Uterus (tissue), 3 donors: ENCODE measurements at regions not wholly inside any gene's neighbourhood (a gene's known extent, or its start where the extent isn't known, plus 50 kb on each side); places are given as distances from the start of the nearest gene placed in this dataset.

Experiments
- DNase-seq, 2 donors: peaks; one replicate each; pipeline ENCODE4 v3.0.0-alpha.2; 2019 to 2020
- H3K27ac ChIP-seq, 2 donors: fragments of 200-600 bp; sonication (generic); 1 replicate in 1 of 2; 2 replicates in 1 of 2; pipeline ENCODE4 v1.5.1; 2016 to 2018
- H3K27me3 ChIP-seq, 2 donors: fragments of 200-600 bp; sonication (generic); one replicate each; pipeline ENCODE4 v1.5.1; 2018 to 2019; ENCODE audit warnings: control low read depth in 1 of 2
- H3K36me3 ChIP-seq, 2 donors: fragments of 200-600 bp; sonication (generic); one replicate each; pipeline ENCODE4 v1.5.1; 2019; ENCODE audit warnings: control low read depth in 1 of 2
- H3K4me1 ChIP-seq, 2 donors: fragments of 200-600 bp; sonication (generic); one replicate each; pipeline ENCODE4 v1.5.1; 2018 to 2019; ENCODE audit warnings: control low read depth in 1 of 2
- H3K4me3 ChIP-seq, 2 donors: fragments of 200-600 bp; sonication (generic); 1 replicate in 1 of 2; 2 replicates in 1 of 2; pipeline ENCODE4 v1.5.1; 2018 to 2019; ENCODE audit warnings: mild to moderate bottlenecking in 1 of 2
- H3K9me3 ChIP-seq, 2 donors: fragments of 200-600 bp; sonication (generic); one replicate each; pipeline ENCODE4 v1.5.1; 2019; ENCODE audit warnings: control low read depth in 1 of 2
- POLR2A ChIP-seq, 2 donors: fragments of 450-650 bp; IDR thresholded peaks; one replicate each; pipeline ENCODE4 v1.6.1; 2016; ENCODE audit warnings: antibody characterized with exemption in 2 of 2, mild to moderate bottlenecking in 1 of 2, moderate library complexity in 1 of 2
- intact Hi-C: fragments of 100-400 bp; cut with DNase I; formaldehyde crosslinking; loops from one replicate; pipeline ENCODE4 v1.15.1; 2023; ENCODE audit warnings: low total_unique reads
- TF ChIP-seq, protein P1 (sequence below), 4 experiments: fragments of 200-600 bp in 2 of 4; fragments of 450-650 bp in 2 of 4; sonication (generic) in 2 of 4; IDR thresholded peaks; one replicate each; pipeline ENCODE4 v1.5.1; 2016 to 2019; ENCODE audit warnings: antibody characterized with exemption in 4 of 4, mild to moderate bottlenecking in 2 of 4, moderate library complexity in 1 of 4
- donor health status: DM: yes; HTN: yes; CAD: no.

GRCh38 chr22:49666146-49666809 lies 161.4 kb downstream of the BRD1 start:
- Histone ChIP-seq H3K27ac (peak overlapping the region in 1 of 2 donors; percentile 35), H3K27me3 (peaks cover 0 to 5% of the 10 kb centered on the region in 2 donors), H3K36me3 (no peaks in the 10 kb centered on the region), H3K9me3 (no peaks in the 10 kb centered on the region), H3K4me1 (no peaks in the 10 kb centered on the region), H3K4me3 (no peak overlapping the region)
- DNase-seq, result no peak
- intact Hi-C loops, result no loop called here
- TF ChIP-seq POLR2A (IDR thresholded peaks at IDR 0.05), result no peak

DNA sequence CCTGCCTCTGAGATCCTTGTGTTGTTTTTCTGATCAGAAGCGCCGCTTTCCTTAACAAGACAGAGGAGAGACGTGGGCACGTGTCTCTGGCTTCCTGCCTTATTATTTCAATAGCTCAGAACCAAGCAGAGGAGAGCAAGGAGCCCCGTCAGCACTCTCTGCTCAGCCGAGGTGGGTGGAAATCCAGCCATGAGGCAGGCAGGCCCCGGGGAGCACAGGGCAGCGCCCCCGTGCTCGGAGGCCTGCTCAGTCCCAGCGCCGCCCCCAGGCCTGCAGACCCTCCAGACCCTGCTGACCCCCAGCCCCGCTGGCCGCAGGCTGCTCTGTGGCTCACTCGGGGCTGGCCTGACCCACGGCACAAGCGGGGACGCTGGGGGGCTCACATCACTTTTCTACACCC lies 162.8 kb downstream of the BRD1 start:
- DNase-seq, result no peak
- TF ChIP-seq POLR2A (IDR thresholded peaks at IDR 0.05), result no peak
- TF ChIP-seq, protein P1, sequence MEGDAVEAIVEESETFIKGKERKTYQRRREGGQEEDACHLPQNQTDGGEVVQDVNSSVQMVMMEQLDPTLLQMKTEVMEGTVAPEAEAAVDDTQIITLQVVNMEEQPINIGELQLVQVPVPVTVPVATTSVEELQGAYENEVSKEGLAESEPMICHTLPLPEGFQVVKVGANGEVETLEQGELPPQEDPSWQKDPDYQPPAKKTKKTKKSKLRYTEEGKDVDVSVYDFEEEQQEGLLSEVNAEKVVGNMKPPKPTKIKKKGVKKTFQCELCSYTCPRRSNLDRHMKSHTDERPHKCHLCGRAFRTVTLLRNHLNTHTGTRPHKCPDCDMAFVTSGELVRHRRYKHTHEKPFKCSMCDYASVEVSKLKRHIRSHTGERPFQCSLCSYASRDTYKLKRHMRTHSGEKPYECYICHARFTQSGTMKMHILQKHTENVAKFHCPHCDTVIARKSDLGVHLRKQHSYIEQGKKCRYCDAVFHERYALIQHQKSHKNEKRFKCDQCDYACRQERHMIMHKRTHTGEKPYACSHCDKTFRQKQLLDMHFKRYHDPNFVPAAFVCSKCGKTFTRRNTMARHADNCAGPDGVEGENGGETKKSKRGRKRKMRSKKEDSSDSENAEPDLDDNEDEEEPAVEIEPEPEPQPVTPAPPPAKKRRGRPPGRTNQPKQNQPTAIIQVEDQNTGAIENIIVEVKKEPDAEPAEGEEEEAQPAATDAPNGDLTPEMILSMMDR (IDR thresholded peaks at IDR 0.05), result no peak
- intact Hi-C loops, result no loop called here
- Histone ChIP-seq H3K9me3 (no peaks in the 10 kb centered on the region), H3K27me3 (no peaks in the 10 kb centered on the region), H3K4me1 (no peaks in the 10 kb centered on the region), H3K27ac (no peak overlapping the region), H3K4me3 (no peak overlapping the region), H3K36me3 (no peaks in the 10 kb centered on the region)

- DNase-seq, result peak in 1 of 2 donors; percentile 12
- H3K36me3 ChIP-seq, result no peaks in the 10 kb centered on the region
- no peak overlapping the region for H3K4me3 ChIP-seq
- TF ChIP-seq POLR2A (IDR thresholded peaks at IDR 0.05), result no peak
- intact Hi-C loops, result no loop called here
- H3K4me1 ChIP-seq, result no peaks in the 10 kb centered on the region
- no peak overlapping the region for H3K27ac ChIP-seq
- no peaks in the 10 kb centered on the region for H3K9me3 ChIP-seq
- no peaks in the 10 kb centered on the region for H3K27me3 ChIP-seq
Measured at GRCh38 chr22:49664371-49664881, 163.2 kb downstream of the BRD1 start.

DNA sequence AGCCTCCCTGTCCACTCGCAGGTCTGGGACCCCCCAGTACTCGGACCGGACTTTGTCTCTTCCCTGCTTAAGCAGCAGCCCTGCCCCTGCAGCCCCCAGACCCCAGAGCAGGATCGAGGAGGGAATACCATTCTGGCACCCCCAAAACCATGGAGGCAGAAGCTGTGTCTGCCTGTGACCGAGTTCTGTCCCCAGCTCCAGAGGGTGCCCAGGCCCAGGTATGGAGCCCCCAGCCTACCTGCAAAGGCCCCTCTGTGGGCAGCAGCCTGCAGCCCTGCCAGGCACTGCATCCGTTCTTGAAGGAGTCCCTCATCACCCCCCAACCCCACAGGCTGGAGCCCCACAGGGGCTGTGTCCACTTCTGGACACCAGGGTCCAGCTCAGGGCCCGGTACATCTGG lies 163.8 kb downstream of the BRD1 start:
- Histone ChIP-seq H3K27me3 (no peaks in the 10 kb centered on the region), H3K4me1 (no peaks in the 10 kb centered on the region), H3K36me3 (no peaks in the 10 kb centered on the region), H3K9me3 (no peaks in the 10 kb centered on the region), H3K4me3 (no peak overlapping the region), H3K27ac (no peak overlapping the region)
- no peak for TF ChIP-seq POLR2A (IDR thresholded peaks at IDR 0.05)
- TF ChIP-seq, protein P1 (IDR thresholded peaks at IDR 0.05), result no peak
- DNase-seq, result peak in 1 of 2 donors; percentile 8
- intact Hi-C loops, result no loop called here

GRCh38 chr22:49663311-49663711 lies 164.4 kb downstream of the BRD1 start:
- intact Hi-C loops, result no loop called here
- H3K9me3 ChIP-seq, result no peaks in the 10 kb centered on the region
- H3K27me3 ChIP-seq, result no peaks in the 10 kb centered on the region
- TF ChIP-seq, protein P1 (IDR thresholded peaks at IDR 0.05), result no peak
- H3K36me3 ChIP-seq, result no peaks in the 10 kb centered on the region
- no peak overlapping the region for H3K4me3 ChIP-seq
- H3K4me1 ChIP-seq, result no peaks in the 10 kb centered on the region
- peak in 1 of 2 donors; percentile 4 for DNase-seq
- H3K27ac ChIP-seq, result no peak overlapping the region

- Histone ChIP-seq H3K4me3 (no peak overlapping the region), H3K36me3 (no peaks in the 10 kb centered on the region), H3K9me3 (no peaks in the 10 kb centered on the region), H3K27me3 (no peaks in the 10 kb centered on the region), H3K27ac (no peak overlapping the region), H3K4me1 (no peaks in the 10 kb centered on the region)
- intact Hi-C loops, result no loop called here
- no peak for TF ChIP-seq POLR2A (IDR thresholded peaks at IDR 0.05)
- TF ChIP-seq, protein P1 (IDR thresholded peaks at IDR 0.05), result no peak
- DNase-seq, result no peak
Measured at GRCh38 chr22:49662681-49663080, 165.0 kb downstream of the BRD1 start.
